HCT116 (cell line): ENCODE measurements at regions not wholly inside any gene's neighbourhood (a gene's known extent, or its start where the extent isn't known, plus 50 kb on each side); places are given as distances from the start of the nearest gene placed in this dataset.

ENCODE experiments used
- ATAC-seq: fragments of 200-7000 bp; cut with Tn5 transposase; 2 replicates; pipeline ENCODE4 v1.9.1; 2020; ENCODE audit warnings: mild to moderate bottlenecking, moderate library complexity
- BruUV-seq: library from RNA; stranded (reverse); fragments of 400-500 nt; replicated peaks from 2 replicates; lab custom pipeline; 2021; lab: Mats Ljungman, UMichigan
- CTCF ChIA-PET: fragments of 300-600 bp; sonication (Branson Sonifier 250); formaldehyde crosslinking; loops from one replicate; lab custom pipeline; 2021; ENCODE audit warnings: antibody characterized with exemption; lab: Charles Lee
- POLR2A ChIA-PET: fragments of 300-600, 350-600 bp; sonication (Branson Sonifier 250); formaldehyde crosslinking; loops from one replicate; lab custom pipeline; 2021; ENCODE audit warnings: antibody characterized with exemption; lab: Charles Lee
- RAD21 ChIA-PET, 2 experiments: fragments of 300-600 bp; sonication (Branson Sonifier 250); formaldehyde crosslinking; loops; one replicate each; lab custom pipeline; 2023; ENCODE audit warnings: low total read pairs in 2 of 2; ENCODE audit not compliant: uncharacterized antibody in 2 of 2, unreplicated experiment in 2 of 2, low non-redundant PET in 1 of 2; lab: Charles Lee
- DNase-seq: peaks from one replicate; pipeline ENCODE4 v3.0.0-alpha.2; 2010; ENCODE audit warnings: low read depth, low spot score
- H2AFZ ChIP-seq: fragments of 200-600 bp; shearing (Covaris generic), sonication (generic); 2 replicates; pipeline ENCODE4 v1.6.1; 2017; ENCODE audit warnings: low read depth, mixed run types, mixed read lengths, antibody characterized with exemption, low read length; ENCODE audit not compliant: poor library complexity, severe bottlenecking
- H3K27ac ChIP-seq: 2 replicates; pipeline ENCODE4 v1.5.1; 2012; ENCODE audit warnings: low read depth, low read length
- H3K27me3 ChIP-seq: fragments of 200-600 bp; sonication (generic); 2 replicates; pipeline ENCODE4 v1.6.1; 2016; ENCODE audit warnings: mixed run types, low read length, mixed read lengths; ENCODE audit not compliant: insufficient read depth
- H3K36me3 ChIP-seq, 2 experiments: fragments of 200-500 bp in 1 of 2; fragments of 200-600 bp in 1 of 2; sonication (Bioruptor generic) in 1 of 2; sonication (generic) in 1 of 2; 2 replicates each; pipeline versions ENCODE4 v1.5.1 to v1.6.1; 2014 to 2016; ENCODE audit warnings: low read length in 2 of 2, inconsistent platforms in 1 of 2, mixed read lengths in 1 of 2, mixed run types in 1 of 2; ENCODE audit not compliant: insufficient read depth in 2 of 2, control insufficient read depth in 1 of 2
- H3K4me1 ChIP-seq, 2 experiments: fragments of 200-600 bp in 1 of 2; sonication (generic) in 1 of 2; 2 replicates each; pipeline versions ENCODE4 v1.5.1 to v1.6.1; 2012 to 2017; ENCODE audit warnings: low read length in 2 of 2, inconsistent platforms in 1 of 2, mild to moderate bottlenecking in 1 of 2, mixed read lengths in 1 of 2, mixed run types in 1 of 2, moderate library complexity in 1 of 2; ENCODE audit not compliant: insufficient read depth in 2 of 2, control insufficient read depth in 1 of 2
- H3K4me2 ChIP-seq: fragments of 200-600 bp; sonication (generic); 2 replicates; pipeline ENCODE4 v1.6.1; 2017; ENCODE audit warnings: mixed run types, low read length, mixed read lengths
- H3K4me3 ChIP-seq, 2 experiments: fragments of 200-600 bp in 1 of 2; sonication (generic) in 1 of 2; replicated peaks in 1 of 2; 2 replicates each; pipeline ENCODE4 v1.5.1; 2011 to 2016; ENCODE audit warnings: low read length in 2 of 2, control low read depth in 1 of 2, low read depth in 1 of 2, mild to moderate bottlenecking in 1 of 2, mixed read lengths in 1 of 2, mixed run types in 1 of 2
- H3K79me2 ChIP-seq: fragments of 200-600 bp; sonication (generic); 2 replicates; pipeline ENCODE4 v1.6.1; 2017; ENCODE audit warnings: mild to moderate bottlenecking, mixed run types, low read length, moderate library complexity, mixed read lengths; ENCODE audit not compliant: insufficient read depth
- H3K9ac ChIP-seq: fragments of 200-600 bp; sonication (generic); 2 replicates; pipeline ENCODE4 v1.6.1; 2016; ENCODE audit warnings: low read length, mixed read lengths
- H3K9me2 ChIP-seq: fragments of 200-600 bp; sonication (generic), shearing (Covaris generic); 2 replicates; pipeline ENCODE4 v1.6.1; 2017; ENCODE audit warnings: mixed run types, mild to moderate bottlenecking, moderate library complexity; ENCODE audit not compliant: insufficient read depth
- H3K9me3 ChIP-seq, 2 experiments: fragments of 200-500 bp in 1 of 2; fragments of 200-600 bp in 1 of 2; sonication (Bioruptor generic) in 1 of 2; sonication (generic) in 1 of 2; 2 replicates each; pipeline ENCODE4 v1.6.1; 2014 to 2017; ENCODE audit warnings: low read length in 2 of 2, mixed read lengths in 2 of 2, inconsistent platforms in 1 of 2, low read depth in 1 of 2, mild to moderate bottlenecking in 1 of 2, mixed run types in 1 of 2, moderate library complexity in 1 of 2; ENCODE audit not compliant: control insufficient read depth in 1 of 2, insufficient read depth in 1 of 2
- H4K20me1 ChIP-seq: fragments of 200-600 bp; sonication (generic), shearing (Covaris generic); 2 replicates; pipeline ENCODE4 v1.6.1; 2017; ENCODE audit warnings: mixed run types, mild to moderate bottlenecking, moderate library complexity; ENCODE audit not compliant: insufficient read depth
- CTCF ChIP-seq, 3 experiments: fragments of 200-600 bp in 1 of 3; sonication (generic) in 1 of 3; IDR thresholded peaks in 2 of 3; conservative IDR thresholded peaks in 1 of 3; 2 replicates each; pipeline ENCODE4 v1.5.1; 2012 to 2017; ENCODE audit warnings: low read depth in 2 of 3, low read length in 2 of 3, antibody characterized with exemption in 1 of 3, borderline replicate concordance in 1 of 3, control low read depth in 1 of 3, mild to moderate bottlenecking in 1 of 3, mixed read lengths in 1 of 3, mixed run types in 1 of 3, moderate library complexity in 1 of 3; ENCODE audit not compliant: insufficient read depth in 1 of 3
- EGR1 ChIP-seq: IDR thresholded peaks from 2 replicates; pipeline ENCODE4 v1.6.1; 2012; ENCODE audit warnings: low read depth
- ELF1 ChIP-seq: IDR thresholded peaks from 2 replicates; pipeline ENCODE4 v1.6.1; 2012; ENCODE audit warnings: low read depth, borderline replicate concordance
- EZH2 ChIP-seq: fragments of 200-600 bp; sonication (generic); IDR thresholded peaks from 2 replicates; pipeline ENCODE4 v1.6.1; 2017; ENCODE audit warnings: antibody characterized with exemption, mixed run types
- EZH2phosphoT487 ChIP-seq: fragments of 200-600 bp; IDR thresholded peaks from 2 replicates; pipeline ENCODE4 v1.6.1; 2018; ENCODE audit warnings: antibody characterized with exemption, borderline replicate concordance
- JUND ChIP-seq: IDR thresholded peaks from 2 replicates; pipeline ENCODE4 v1.6.1; 2012
- MAX ChIP-seq: IDR thresholded peaks from 2 replicates; pipeline ENCODE4 v1.6.1; 2012
- POLR2A ChIP-seq: IDR thresholded peaks from 2 replicates; pipeline ENCODE4 v1.7.0; 2011; ENCODE audit warnings: borderline replicate concordance; ENCODE audit not compliant: insufficient read depth, insufficient read length; ENCODE audit errors: extremely low read depth
- RAD21 ChIP-seq: IDR thresholded peaks from 2 replicates; pipeline ENCODE4 v1.6.1; 2012; ENCODE audit warnings: low read depth, mild to moderate bottlenecking
- REST ChIP-seq: IDR thresholded peaks from 2 replicates; pipeline ENCODE4 v1.6.1; 2012; ENCODE audit warnings: low read depth
- SIN3A ChIP-seq: IDR thresholded peaks from 2 replicates; pipeline ENCODE4 v1.6.1; 2012; ENCODE audit warnings: low read depth
- SRF ChIP-seq: IDR thresholded peaks from 2 replicates; pipeline ENCODE4 v1.6.1; 2012; ENCODE audit warnings: low read depth
- YY1 ChIP-seq: IDR thresholded peaks from 2 replicates; pipeline ENCODE4 v1.6.1; 2011; ENCODE audit warnings: low read length, low read depth, moderate library complexity, mild to moderate bottlenecking; ENCODE audit not compliant: insufficient replicate concordance; ENCODE audit errors: extremely low read depth
- ZBTB33 ChIP-seq: IDR thresholded peaks from 2 replicates; pipeline ENCODE4 v1.6.1; 2011; ENCODE audit warnings: mild to moderate bottlenecking, low read length, moderate library complexity; ENCODE audit not compliant: insufficient replicate concordance; ENCODE audit errors: extremely low read depth
- ZFX ChIP-seq: fragments of 450-650 bp; IDR thresholded peaks from 2 replicates; pipeline ENCODE4 v1.6.1; 2017
- ZNF274 ChIP-seq: fragments of 200-500 bp; sonication (Bioruptor generic); IDR thresholded peaks from 2 replicates; pipeline ENCODE4 v1.6.1; 2014; ENCODE audit warnings: mild to moderate bottlenecking, low read depth, low read length, inconsistent platforms
- intact Hi-C: fragments of 100-400 bp; cut with micrococcal nuclease; formaldehyde crosslinking; loops from 2 replicates; pipeline ENCODE4 v1.10.0; 2022

GRCh38 chr4:46459308-46459707 lies 69.4 kb upstream of the GABRA2 start:
- no peak overlapping the region for H3K4me2 ChIP-seq
- H3K79me2 ChIP-seq: no peaks in the 10 kb centered on the region
- intact Hi-C loops: no loop called here
- no peaks in the 10 kb centered on the region for H3K36me3 ChIP-seq
- no peak overlapping the region for H3K4me3 ChIP-seq
- DNase-seq: no peak
- ChIA-PET RAD21 (no interaction called here), POLR2A (no interaction called here), CTCF (no interaction called here)
- TF ChIP-seq CTCF (IDR thresholded peaks at IDR 0.05 in 2 of 3, conservative IDR thresholded peaks at IDR 0.05 in 1 of 3; ENCODE audit: borderline replicate concordance in 1 of 3, insufficient read depth in 1 of 3, low read depth in 2 of 3, low read length in 2 of 3) (no peak), SIN3A (no peak), ELF1 (no peak), SRF (no peak), POLR2A (no peak), EGR1 (no peak), YY1 (no peak), JUND (no peak), EZH2 (no peak), EZH2phosphoT487 (no peak), RAD21 (no peak), ZNF274 (no peak), MAX (no peak), ZBTB33 (no peak), ZFX (no peak), REST (no peak)
- H3K4me1 ChIP-seq: no peaks in the 10 kb centered on the region
- H2AFZ ChIP-seq: no peak overlapping the region
- ATAC-seq: no peak
- H4K20me1 ChIP-seq: no peaks in the 10 kb centered on the region
- H3K9me2 ChIP-seq: no peaks in the 10 kb centered on the region
- BruUV-seq: no TSS peak
- peaks cover 8 to 29% of the 10 kb centered on the region in 2 experiments; a peak in 2 of 4 replicates for H3K9me3 ChIP-seq
- H3K9ac ChIP-seq: no peak overlapping the region
- no peaks in the 10 kb centered on the region for H3K27me3 ChIP-seq
- H3K27ac ChIP-seq: no peak overlapping the region
